IMR-90 (cell line): ENCODE measurements at regions not wholly inside any gene's neighbourhood (a gene's known extent, or its start where the extent isn't known, plus 50 kb on each side); places are given as distances from the start of the nearest gene placed in this dataset.

Experiments
- ATAC-seq: fragments of 200-7000 bp; cut with Tn5 transposase; 2 replicates; pipeline ENCODE4 v1.9.1; 2020; ENCODE audit warnings: low read depth, mild to moderate bottlenecking, moderate library complexity
- BruUV-seq: library from RNA; stranded (reverse); fragments of 400-500 nt; replicated peaks from 2 replicates; lab custom pipeline; 2021; lab: Mats Ljungman, UMichigan
- CTCF ChIA-PET: fragments of 300-600 bp; formaldehyde crosslinking; extraction: SDS; loops from one replicate; lab custom pipeline; 2021; ENCODE audit warnings: antibody characterized with exemption; lab: Yijun Ruan, JAX
- POLR2A ChIA-PET: fragments of 300-600 bp; sonication (Branson Sonifier 250); formaldehyde crosslinking; loops from one replicate; lab custom pipeline; 2022; ENCODE audit warnings: antibody characterized with exemption; ENCODE audit not compliant: unreplicated experiment; lab: Charles Lee
- DNase-seq: peaks from one replicate; pipeline ENCODE4 v3.0.0; 2013
- H2AFZ ChIP-seq: replicated peaks from 2 replicates; pipeline ENCODE3; 2013; ENCODE audit warnings: low read length, mild to moderate bottlenecking; ENCODE audit not compliant: poor library complexity
- H2AK5ac ChIP-seq: 2 replicates; pipeline ENCODE4 v1.6.1; 2013; ENCODE audit warnings: low read depth, low read length, inconsistent platforms
- H2AK9ac ChIP-seq: replicated peaks from 2 replicates; pipeline ENCODE3; 2013; ENCODE audit warnings: mild to moderate bottlenecking, low read depth, low read length, moderate library complexity; ENCODE audit not compliant: poor library complexity
- H2BK120ac ChIP-seq: 2 replicates; pipeline ENCODE4 v1.6.1; 2013; ENCODE audit warnings: low read depth, low read length, inconsistent platforms
- H2BK15ac ChIP-seq: 3 replicates; pipeline ENCODE4 v1.6.1; 2013; ENCODE audit warnings: low read depth, low read length, inconsistent platforms
- H2BK20ac ChIP-seq: 2 replicates; pipeline ENCODE4 v1.6.1; 2013; ENCODE audit warnings: low read depth, mild to moderate bottlenecking, inconsistent platforms, low read length, moderate library complexity
- H2BK5ac ChIP-seq: 2 replicates; pipeline ENCODE4 v1.6.1; 2013; ENCODE audit warnings: mild to moderate bottlenecking, low read depth, low read length, inconsistent platforms; ENCODE audit not compliant: poor library complexity, severe bottlenecking
- H3K14ac ChIP-seq: replicated peaks from 2 replicates; pipeline ENCODE4 v1.6.1; 2013; ENCODE audit warnings: low read depth, low read length, inconsistent platforms
- H3K18ac ChIP-seq: 2 replicates; pipeline ENCODE4 v1.6.1; 2013; ENCODE audit warnings: low read depth, low read length, control low read depth
- H3K23ac ChIP-seq: 2 replicates; pipeline ENCODE4 v1.6.1; 2013; ENCODE audit warnings: low read depth, low read length, inconsistent platforms
- H3K27ac ChIP-seq: 2 replicates; pipeline ENCODE4 v1.5.1; 2013; ENCODE audit warnings: mild to moderate bottlenecking, control low read depth, low read length; ENCODE audit not compliant: insufficient read depth
- H3K27me3 ChIP-seq: 2 replicates; pipeline ENCODE4 v1.6.1; 2013; ENCODE audit warnings: low read length; ENCODE audit not compliant: control insufficient read depth, insufficient read depth
- H3K36me3 ChIP-seq: 2 replicates; pipeline ENCODE4 v1.6.1; 2013; ENCODE audit warnings: low read length, mixed read lengths; ENCODE audit not compliant: control insufficient read depth, insufficient read depth
- H3K4ac ChIP-seq: 2 replicates; pipeline ENCODE4 v1.6.1; 2013; ENCODE audit warnings: low read depth, low read length, inconsistent platforms
- H3K4me1 ChIP-seq: 2 replicates; pipeline ENCODE4 v1.6.1; 2013; ENCODE audit warnings: low read length, mixed read lengths; ENCODE audit not compliant: control insufficient read depth, insufficient read depth
- H3K4me2 ChIP-seq: 2 replicates; pipeline ENCODE4 v1.6.1; 2013; ENCODE audit warnings: low read depth, mild to moderate bottlenecking, control low read depth, low read length, moderate library complexity
- H3K4me3 ChIP-seq: 2 replicates; pipeline ENCODE4 v1.5.1; 2013; ENCODE audit warnings: low read depth, mild to moderate bottlenecking, control low read depth, low read length, moderate library complexity; ENCODE audit not compliant: insufficient read depth
- H3K56ac ChIP-seq: 2 replicates; pipeline ENCODE4 v1.6.1; 2013; ENCODE audit warnings: low read length, inconsistent platforms; ENCODE audit not compliant: insufficient read depth; ENCODE audit errors: extremely low read depth
- H3K79me1 ChIP-seq, 2 experiments: 2 replicates each; pipeline ENCODE4 v1.6.1; 2013; ENCODE audit warnings: low read length in 2 of 2, inconsistent platforms in 1 of 2, low read depth in 1 of 2
- H3K9ac ChIP-seq: 2 replicates; pipeline ENCODE4 v1.6.1; 2013; ENCODE audit warnings: low read depth, low read length, control low read depth
- H3K9me1 ChIP-seq: 2 replicates; pipeline ENCODE4 v1.6.1; 2013; ENCODE audit warnings: low read length, inconsistent platforms; ENCODE audit not compliant: insufficient read depth
- H3K9me3 ChIP-seq: 2 replicates; pipeline ENCODE4 v1.6.1; 2013; ENCODE audit warnings: low read length; ENCODE audit not compliant: control insufficient read depth, insufficient read depth
- H4K20me1 ChIP-seq: 2 replicates; pipeline ENCODE4 v1.6.1; 2013; ENCODE audit warnings: low read length, inconsistent platforms; ENCODE audit not compliant: insufficient read depth
- H4K5ac ChIP-seq: 2 replicates; pipeline ENCODE4 v1.6.1; 2013; ENCODE audit warnings: mild to moderate bottlenecking, low read depth, low read length, control low read depth
- H4K8ac ChIP-seq, 2 experiments: 2 replicates each; pipeline ENCODE4 v1.6.1; 2013; ENCODE audit warnings: low read depth in 2 of 2, low read length in 2 of 2, control low read depth in 1 of 2, inconsistent platforms in 1 of 2
- H4K91ac ChIP-seq: 2 replicates; pipeline ENCODE4 v1.6.1; 2013; ENCODE audit warnings: low read depth, low read length, inconsistent platforms; ENCODE audit not compliant: insufficient read depth
- BHLHE40 ChIP-seq: fragments of 150-350 bp; IDR thresholded peaks from 2 replicates; pipeline ENCODE4 v1.6.1; 2016; ENCODE audit warnings: mild to moderate bottlenecking, low read depth, low read length
- CEBPB ChIP-seq: IDR thresholded peaks from 2 replicates; pipeline ENCODE4 v1.6.1; 2012; ENCODE audit warnings: low read depth, low read length, improper control_type of control experiment
- CHD1 ChIP-seq: IDR thresholded peaks from 2 replicates; pipeline ENCODE4 v1.6.1; 2012; ENCODE audit warnings: low read depth, low read length, improper control_type of control experiment
- CTCF ChIP-seq: conservative IDR thresholded peaks from 2 replicates; pipeline ENCODE4 v1.5.1; 2012; ENCODE audit warnings: mild to moderate bottlenecking, low read depth, low read length, improper control_type of control experiment
- ELK1 ChIP-seq: fragments of 150-350 bp; IDR thresholded peaks from 2 replicates; pipeline ENCODE4 v1.6.1; 2016; ENCODE audit warnings: low read depth, mild to moderate bottlenecking, low read length, moderate library complexity, borderline replicate concordance
- FOS ChIP-seq: fragments of 150-350 bp; IDR thresholded peaks from 2 replicates; pipeline ENCODE4 v1.6.1; 2016; ENCODE audit warnings: low read depth, low read length
- MAFK ChIP-seq: IDR thresholded peaks from 2 replicates; pipeline ENCODE4 v1.6.1; 2012; ENCODE audit warnings: low read depth, low read length, improper control_type of control experiment
- MAZ ChIP-seq: IDR thresholded peaks from 2 replicates; pipeline ENCODE4 v1.6.1; 2012; ENCODE audit warnings: low read depth, mild to moderate bottlenecking, low read length, improper control_type of control experiment, moderate library complexity, borderline replicate concordance
- MXI1 ChIP-seq: IDR thresholded peaks from 2 replicates; pipeline ENCODE4 v1.6.1; 2012; ENCODE audit warnings: low read depth, mild to moderate bottlenecking, low read length, moderate library complexity, borderline replicate concordance
- NFE2L2 ChIP-seq: fragments of 150-350 bp; IDR thresholded peaks from 2 replicates; pipeline ENCODE4 v1.6.1; 2016; ENCODE audit warnings: low read depth, mild to moderate bottlenecking, low read length
- POLR2A ChIP-seq: IDR thresholded peaks from 2 replicates; pipeline ENCODE4 v1.6.1; 2012; ENCODE audit warnings: mild to moderate bottlenecking, low read depth, low read length
- RAD21 ChIP-seq: IDR thresholded peaks from 2 replicates; pipeline ENCODE4 v1.6.1; 2012; ENCODE audit warnings: low read length, improper control_type of control experiment
- RCOR1 ChIP-seq: IDR thresholded peaks from 2 replicates; pipeline ENCODE4 v1.6.1; 2012; ENCODE audit warnings: mild to moderate bottlenecking, low read length, improper control_type of control experiment; ENCODE audit not compliant: insufficient replicate concordance
- RFX5 ChIP-seq: IDR thresholded peaks from 2 replicates; pipeline ENCODE4 v1.8.0; 2012; ENCODE audit warnings: low read depth, mild to moderate bottlenecking, low read length, moderate library complexity
- SMC3 ChIP-seq: fragments of 150-350 bp; IDR thresholded peaks from 2 replicates; pipeline ENCODE4 v1.6.1; 2016; ENCODE audit warnings: low read depth, mild to moderate bottlenecking, antibody characterized with exemption, low read length, moderate library complexity
- USF2 ChIP-seq: fragments of 150-350 bp; IDR thresholded peaks from 2 replicates; pipeline ENCODE4 v1.6.1; 2017; ENCODE audit warnings: mild to moderate bottlenecking, antibody characterized with exemption, low read length, low read depth
- WGBS, 2 experiments: methylation state at CpG; one replicate each; pipeline versions ENCODE4 v1.1.5 to v1.1.7; 2013; ENCODE audit warnings: missing lambda C conversion rate in 2 of 2; ENCODE audit not compliant: insufficient read length in 1 of 2; ENCODE audit errors: extremely low coverage in 2 of 2; 5-methylcytosine and 5-hydroxymethylcytosine counted together
- dilution Hi-C: fragments of 300-500 bp; cut with HindIII; formaldehyde crosslinking; loops from one replicate; pipeline ENCODE4 v1.14.3; 2018; ENCODE audit warnings: low sequenced_read_pairs; ENCODE audit not compliant: unreplicated experiment
- in situ Hi-C: fragments of 300-500 bp; cut with MboI; formaldehyde crosslinking; loops from 3 replicates; pipeline ENCODE4 v1.14.3; 2019; ENCODE audit warnings: low sequenced_read_pairs, inconsistent platforms, mixed read lengths
- intact Hi-C: fragments of 100-400 bp; cut with micrococcal nuclease; formaldehyde crosslinking; loops from 2 replicates; pipeline ENCODE4 v1.10.0; 2022

DNA sequence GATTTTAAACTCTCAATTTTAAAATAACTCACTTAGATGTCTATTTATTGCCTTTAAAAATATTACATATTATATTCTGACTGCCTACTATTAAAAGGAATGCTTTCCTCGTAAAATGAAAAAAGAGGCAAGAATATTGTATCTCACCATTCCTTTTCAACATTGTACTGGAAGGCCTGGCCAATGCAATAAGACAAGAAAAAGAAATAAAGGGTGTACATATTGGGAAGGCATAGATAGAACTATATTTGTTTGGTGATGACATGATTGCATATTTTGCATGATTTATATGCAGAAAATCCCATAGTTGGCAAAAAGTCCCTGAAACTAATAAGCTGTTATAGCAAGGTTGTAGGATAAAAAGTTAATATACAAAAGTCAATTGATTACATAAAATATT is 474.6 kb upstream of the ATP2B1 start:
- no peak overlapping the region for H3K27ac ChIP-seq
- no peak overlapping the region for H2BK120ac ChIP-seq
- H2AK9ac ChIP-seq = no peak overlapping the region
- intact Hi-C loops = no loop called here
- no peaks in the 10 kb centered on the region for H4K20me1 ChIP-seq
- H3K9ac ChIP-seq = no peak overlapping the region
- no peak overlapping the region for H3K56ac ChIP-seq
- no peak overlapping the region for H3K18ac ChIP-seq
- H3K9me1 ChIP-seq = no peaks in the 10 kb centered on the region
- no TSS peak for BruUV-seq
- H2BK15ac ChIP-seq = no peak overlapping the region
- H3K36me3 ChIP-seq = no peaks in the 10 kb centered on the region
- no peak overlapping the region for H2BK20ac ChIP-seq
- no peaks in the 10 kb centered on the region for H3K79me1 ChIP-seq
- no peak overlapping the region for H3K4me2 ChIP-seq
- no peak overlapping the region for H3K14ac ChIP-seq
- ChIA-PET CTCF (interaction anchor here (0.6 kb wide), 1 partner anchor 10 kb away, joined by 5 read pairs; no protein-coding TSS in a partner anchor), POLR2A (no interaction called here)
- no peak overlapping the region for H4K91ac ChIP-seq
- TF ChIP-seq CHD1 (no peak), RFX5 (no peak), CEBPB (no peak), CTCF (no peak), MAZ (no peak), MXI1 (no peak), POLR2A (no peak), FOS (no peak), MAFK (no peak), USF2 (no peak), RCOR1 (no peak), ELK1 (no peak), NFE2L2 (no peak), BHLHE40 (no peak), SMC3 (no peak), RAD21 (no peak)
- H3K27me3 ChIP-seq = 0 out of 2 replicates have a peak, but pooled peaks cover 1% of the 10 kb centered on the region
- no peak overlapping the region for H3K4me3 ChIP-seq
- no peaks in the 10 kb centered on the region for H3K4me1 ChIP-seq
- H3K9me3 ChIP-seq = no peaks in the 10 kb centered on the region
- no peak overlapping the region for H4K8ac ChIP-seq
- H2AK5ac ChIP-seq = no peak overlapping the region
- no peak overlapping the region for H2BK5ac ChIP-seq
- ATAC-seq (no peak), DNase-seq (no peak)
- H3K4ac ChIP-seq = no peak overlapping the region
- no peak overlapping the region for H2AFZ ChIP-seq
- in situ Hi-C loops = no loop called here
- WGBS, 2 experiments = no CpG with 5 or more reads among the region's 1 CpG
- H4K5ac ChIP-seq = no peak overlapping the region
- dilution Hi-C loops = no loop called here
- H3K23ac ChIP-seq = no peak overlapping the region
